ENCODE measurements at regions not wholly inside any gene's neighbourhood (a gene's known extent, or its start where the extent isn't known, plus 50 kb on each side); places are given as distances from the start of the nearest gene placed in this dataset.

DNA sequence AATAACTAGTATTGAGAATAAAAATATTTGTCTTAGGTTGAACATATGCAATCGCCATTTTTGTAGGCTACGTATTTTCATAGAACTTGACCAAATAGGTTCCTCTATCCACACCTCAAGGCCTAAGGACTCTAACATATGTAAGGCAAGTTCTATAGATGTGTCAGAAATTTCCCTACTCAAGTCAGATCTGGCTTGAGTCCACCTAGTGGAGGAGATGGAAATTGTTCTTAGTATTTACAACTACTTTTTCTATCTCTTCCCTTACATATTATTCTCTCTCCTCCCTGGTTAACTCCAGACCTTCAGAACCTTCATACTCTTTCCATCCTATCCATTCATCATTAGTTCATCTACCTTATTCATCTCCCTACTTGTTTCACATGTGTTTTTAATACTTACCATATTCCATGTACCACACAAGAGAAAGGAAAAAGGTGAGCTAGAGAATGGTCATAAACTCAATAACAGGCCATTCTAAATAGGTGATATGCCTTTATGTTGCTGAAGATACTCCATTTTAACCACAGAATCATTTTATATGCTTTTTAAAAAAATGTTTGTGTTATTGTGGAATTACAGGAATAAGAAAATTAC is 174.5 kb upstream of the HDAC9 start:
- DNase-seq: peak; percentile 34

- DNase-seq: no peak
These were observed 165.0 kb upstream of the HDAC9 start for GRCh38 chr7:18330548-18330947.

GRCh38 chr7:18336626-18337025 is 158.9 kb upstream of the HDAC9 start:
- no peak for DNase-seq

DNA sequence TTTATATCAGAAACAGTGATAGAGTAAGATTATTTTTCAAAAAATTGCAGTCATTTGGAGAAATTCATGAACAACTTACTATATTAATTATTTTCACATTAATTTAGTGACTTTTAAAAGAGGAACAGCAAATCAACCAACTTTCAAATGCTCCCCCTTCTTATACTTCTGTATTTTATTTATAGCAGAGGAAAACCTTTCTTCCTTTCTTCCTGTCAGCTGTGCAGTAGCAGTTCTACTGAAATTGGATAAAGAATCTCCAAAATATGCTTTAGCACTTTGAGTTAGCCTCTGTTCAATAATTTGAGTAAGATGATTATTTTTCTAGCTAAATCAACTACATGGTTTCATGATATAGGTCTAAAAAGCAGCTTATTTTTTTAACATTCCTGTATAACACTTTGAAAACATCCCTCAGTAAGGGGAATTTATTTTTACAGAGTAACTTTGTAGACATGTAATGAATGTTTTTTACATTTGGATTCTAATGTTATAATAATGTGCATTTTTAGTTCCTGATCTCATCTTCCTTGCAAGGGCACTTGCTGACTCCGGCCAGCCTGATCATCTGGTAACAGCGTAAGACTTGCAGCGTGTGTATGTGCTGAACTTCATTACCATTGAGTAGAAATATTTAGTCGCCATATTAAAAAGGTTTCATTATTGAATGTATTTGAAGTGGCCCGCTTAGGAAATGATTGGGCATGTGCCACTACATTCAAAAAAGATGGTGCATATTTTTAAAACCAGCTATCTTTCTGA is 158.3 kb upstream of the HDAC9 start:
- no peak for DNase-seq

- DNase-seq: no peak
These were observed 156.5 kb upstream of the HDAC9 start for GRCh38 chr7:18338910-18339523.

- DNase-seq: no peak
These were observed 153.8 kb upstream of the HDAC9 start for GRCh38 chr7:18341756-18342155.

- no peak for DNase-seq
These were observed 152.5 kb upstream of the HDAC9 start for GRCh38 chr7:18343047-18343446.

GRCh38 chr7:18344536-18344935 is 151.0 kb upstream of the HDAC9 start:
- DNase-seq: no peak

- peak; percentile 30 for DNase-seq
These were observed 149.8 kb upstream of the HDAC9 start for GRCh38 chr7:18345641-18346234.

GRCh38 chr7:18347170-18347569 is 148.4 kb upstream of the HDAC9 start:
- no peak for DNase-seq

- DNase-seq: no peak
These were observed 144.9 kb upstream of the HDAC9 start for GRCh38 chr7:18350678-18351077.

GRCh38 chr7:18352339-18353255 is 143.0 kb upstream of the HDAC9 start:
- DNase-seq: peak; percentile 66

- DNase-seq: no peak
These were observed 142.2 kb upstream of the HDAC9 start for GRCh38 chr7:18353339-18353738.

- no peak for DNase-seq
These were observed 141.2 kb upstream of the HDAC9 start for GRCh38 chr7:18354108-18355085.

GRCh38 chr7:18356191-18356645 is 139.3 kb upstream of the HDAC9 start:
- DNase-seq: peak; percentile 15

DNA sequence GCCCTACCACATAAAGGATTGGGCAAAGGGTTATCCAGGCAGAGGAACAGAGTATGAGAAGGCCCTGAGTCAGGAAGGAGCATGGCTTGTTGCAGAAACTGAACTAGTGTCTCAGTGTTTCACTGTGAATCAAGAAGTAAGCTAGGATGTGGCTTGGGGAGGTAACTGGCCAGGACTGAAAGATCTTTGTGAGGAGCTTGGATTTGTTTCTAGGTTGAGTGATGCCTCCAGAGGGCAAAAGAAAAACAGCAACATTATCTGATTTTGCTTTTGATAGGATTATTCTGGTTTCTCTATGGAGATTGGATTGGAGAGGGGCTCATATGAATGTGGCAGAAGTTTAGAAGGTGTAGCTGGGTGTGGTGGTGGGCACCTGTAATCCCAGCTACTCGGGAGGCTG is 137.9 kb upstream of the HDAC9 start:
- DNase-seq: no peak

DNA sequence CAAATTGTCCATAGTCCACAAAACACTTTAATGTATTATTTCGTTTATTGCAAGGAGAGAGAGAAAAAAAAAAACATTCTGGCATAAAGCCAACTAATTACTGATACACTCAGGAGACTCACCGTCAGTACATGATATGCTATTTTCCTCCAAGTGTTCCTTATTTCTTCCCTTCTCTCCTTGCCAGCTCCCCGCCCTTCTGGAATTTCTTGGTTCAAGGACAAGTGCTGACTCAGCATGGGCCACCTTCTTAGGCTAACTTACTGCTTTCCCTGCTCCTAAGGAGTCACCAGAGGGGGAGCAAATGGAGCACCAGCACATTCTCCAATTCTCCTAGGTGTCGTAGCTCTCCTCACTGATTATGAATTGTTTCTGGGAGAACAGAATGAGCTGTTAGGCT is 133.8 kb upstream of the HDAC9 start:
- peak; percentile 16 for DNase-seq

GRCh38 chr7:18363751-18364380 is 131.7 kb upstream of the HDAC9 start:
- no peak for DNase-seq

DNA sequence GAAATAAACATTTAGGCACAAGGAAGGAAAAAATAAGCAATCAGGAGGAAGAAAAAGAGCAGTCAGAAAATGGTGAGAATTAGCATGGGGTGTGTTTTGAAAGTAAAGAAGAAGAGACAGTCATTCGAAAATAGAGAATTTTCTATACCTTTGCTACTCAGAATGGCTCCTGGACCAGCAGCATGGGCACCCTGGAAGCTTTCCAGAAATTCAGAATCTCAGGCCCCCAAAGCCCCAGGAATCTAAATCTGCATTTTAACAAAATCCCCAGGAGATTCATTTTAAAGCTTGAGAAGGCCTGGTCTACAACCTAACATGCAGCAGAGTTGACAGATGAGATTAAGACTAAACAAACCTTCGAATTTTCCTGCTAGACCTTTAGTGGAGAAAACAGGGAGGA is 131.2 kb upstream of the HDAC9 start:
- no peak for DNase-seq

- no peak for DNase-seq
These were observed 129.2 kb upstream of the HDAC9 start for GRCh38 chr7:18366394-18366793.

GRCh38 chr7:18369011-18369410 is 126.5 kb upstream of the HDAC9 start:
- no peak for DNase-seq

Data from kidney glomerular epithelial cell (primary cell).